ENCODE measurements at regions not wholly inside any gene's neighbourhood (a gene's known extent, or its start where the extent isn't known, plus 50 kb on each side); places are given as distances from the start of the nearest gene placed in this dataset.

DNA sequence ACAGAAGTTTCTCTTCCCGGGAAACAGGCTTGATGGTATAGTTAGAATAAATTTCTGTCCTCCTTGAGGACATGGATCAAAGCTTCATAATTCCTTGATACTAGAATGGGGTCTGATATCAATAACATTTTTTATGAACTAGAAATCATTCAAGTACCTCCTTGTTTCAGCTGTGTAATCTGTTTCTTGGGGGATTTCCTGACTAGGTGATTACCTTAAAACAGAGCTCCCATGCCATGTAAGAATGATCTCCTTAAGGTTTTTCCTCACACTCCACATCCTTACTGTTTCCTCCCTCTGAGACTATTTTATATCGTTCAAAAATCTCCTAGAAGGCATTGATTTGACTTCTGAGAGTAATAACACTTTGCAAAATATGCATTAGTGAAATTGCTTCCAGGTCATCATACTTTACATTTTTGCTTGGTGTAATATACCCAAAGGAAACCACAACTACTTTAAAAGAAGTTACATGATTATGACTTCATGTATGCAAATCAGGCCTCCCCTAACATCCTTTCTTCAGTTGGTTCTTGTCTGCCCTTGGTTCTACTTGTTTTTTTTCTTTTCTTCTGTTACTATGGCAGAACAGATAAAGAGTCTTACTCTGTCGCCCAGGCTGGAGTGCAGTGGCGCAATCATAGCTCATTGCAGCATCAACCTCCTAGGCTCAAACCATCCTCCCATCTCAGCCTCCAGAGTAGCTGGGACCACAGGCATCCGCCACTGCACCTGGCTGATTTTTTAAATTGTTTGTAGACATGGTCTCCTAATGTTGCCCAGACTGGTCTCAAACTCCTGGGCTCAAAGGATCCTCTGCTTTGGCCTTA lies 388.8 kb downstream of the ZFHX3 start:
- WGBS, 3 donors, result 86 to 91% (median 88%) methylated on average over 5 of the region's 5 CpGs
- no peaks in the 10 kb centered on the region for H3K27me3 ChIP-seq
- H3K36me3 ChIP-seq, result no peaks in the 10 kb centered on the region
- H3K4me1 ChIP-seq (ENCODE audit: insufficient read depth), result no peaks in the 10 kb centered on the region
- DNase-seq, result no peak
- TF ChIP-seq, protein P1, sequence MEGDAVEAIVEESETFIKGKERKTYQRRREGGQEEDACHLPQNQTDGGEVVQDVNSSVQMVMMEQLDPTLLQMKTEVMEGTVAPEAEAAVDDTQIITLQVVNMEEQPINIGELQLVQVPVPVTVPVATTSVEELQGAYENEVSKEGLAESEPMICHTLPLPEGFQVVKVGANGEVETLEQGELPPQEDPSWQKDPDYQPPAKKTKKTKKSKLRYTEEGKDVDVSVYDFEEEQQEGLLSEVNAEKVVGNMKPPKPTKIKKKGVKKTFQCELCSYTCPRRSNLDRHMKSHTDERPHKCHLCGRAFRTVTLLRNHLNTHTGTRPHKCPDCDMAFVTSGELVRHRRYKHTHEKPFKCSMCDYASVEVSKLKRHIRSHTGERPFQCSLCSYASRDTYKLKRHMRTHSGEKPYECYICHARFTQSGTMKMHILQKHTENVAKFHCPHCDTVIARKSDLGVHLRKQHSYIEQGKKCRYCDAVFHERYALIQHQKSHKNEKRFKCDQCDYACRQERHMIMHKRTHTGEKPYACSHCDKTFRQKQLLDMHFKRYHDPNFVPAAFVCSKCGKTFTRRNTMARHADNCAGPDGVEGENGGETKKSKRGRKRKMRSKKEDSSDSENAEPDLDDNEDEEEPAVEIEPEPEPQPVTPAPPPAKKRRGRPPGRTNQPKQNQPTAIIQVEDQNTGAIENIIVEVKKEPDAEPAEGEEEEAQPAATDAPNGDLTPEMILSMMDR (IDR thresholded peaks at IDR 0.05), result no peak
- TF ChIP-seq POLR2A (IDR thresholded peaks at IDR 0.05) (no peak), EP300 (IDR thresholded peaks at IDR 0.05) (no peak)
- intact Hi-C loops (cut with DNase I), result no loop called here
- no peak overlapping the region for H3K4me3 ChIP-seq
- H3K27ac ChIP-seq, result no peak overlapping the region
- no peaks in the 10 kb centered on the region for H3K9me3 ChIP-seq

DNA sequence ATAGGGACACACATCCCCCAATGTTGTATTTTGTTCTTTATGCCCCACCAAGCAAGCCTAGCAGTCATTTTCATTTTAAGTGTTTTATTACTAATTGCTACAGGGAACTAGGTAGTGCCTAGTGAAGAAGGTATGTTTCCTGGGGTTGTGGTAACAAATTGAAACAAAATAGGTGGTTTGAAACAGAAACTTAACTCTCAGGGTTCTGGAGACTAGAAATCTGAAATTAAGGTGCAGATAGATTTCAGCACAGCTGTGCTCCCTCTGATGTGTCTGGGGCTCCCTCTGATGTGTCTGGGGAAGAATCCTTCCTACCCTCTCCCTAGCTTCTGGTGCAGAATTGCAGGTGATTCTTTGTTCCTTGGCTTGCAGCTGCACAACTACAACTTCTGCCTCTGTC lies 390.1 kb downstream of the ZFHX3 start:
- no peaks in the 10 kb centered on the region for H3K27me3 ChIP-seq
- H3K27ac ChIP-seq, result no peak overlapping the region
- H3K4me3 ChIP-seq, result no peak overlapping the region
- intact Hi-C loops (cut with DNase I), result no loop called here
- H3K4me1 ChIP-seq (ENCODE audit: insufficient read depth), result no peaks in the 10 kb centered on the region
- DNase-seq, result no peak
- no peaks in the 10 kb centered on the region for H3K36me3 ChIP-seq
- H3K9me3 ChIP-seq, result no peaks in the 10 kb centered on the region
- TF ChIP-seq POLR2A (IDR thresholded peaks at IDR 0.05) (no peak), EP300 (IDR thresholded peaks at IDR 0.05) (no peak)
- TF ChIP-seq, protein P1 (IDR thresholded peaks at IDR 0.05), result no peak

DNA sequence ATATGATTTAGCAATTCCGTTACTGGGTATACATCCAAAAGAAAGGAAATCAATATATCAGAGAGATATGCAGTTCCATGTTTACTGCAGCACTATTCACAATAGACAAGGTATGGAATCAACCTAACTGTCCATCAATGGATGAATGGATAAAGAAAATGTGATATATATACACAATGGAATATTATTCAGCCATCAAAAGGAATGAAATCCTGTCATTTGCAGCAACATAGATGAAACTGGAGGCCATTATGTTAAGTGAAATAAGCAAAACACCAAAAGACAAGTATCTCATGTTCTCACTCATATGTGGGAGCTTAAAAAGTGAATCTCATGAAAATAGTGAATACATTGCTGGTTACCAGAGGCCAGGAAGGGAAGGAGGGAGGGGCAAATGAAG lies 390.8 kb downstream of the ZFHX3 start:
- DNase-seq, result no peak
- no peak overlapping the region for H3K4me3 ChIP-seq
- H3K9me3 ChIP-seq, result no peaks in the 10 kb centered on the region
- no peak overlapping the region for H3K27ac ChIP-seq
- intact Hi-C loops (cut with DNase I), result no loop called here
- WGBS, 3 donors, result 93 to 98% (median 97%) methylated on average over 1 of the region's 1 CpG
- H3K27me3 ChIP-seq, result no peaks in the 10 kb centered on the region
- TF ChIP-seq, protein P1 (IDR thresholded peaks at IDR 0.05), result no peak
- no peak for TF ChIP-seq EP300 (IDR thresholded peaks at IDR 0.05)
- TF ChIP-seq POLR2A (IDR thresholded peaks at IDR 0.05), result no peak
- H3K36me3 ChIP-seq, result no peaks in the 10 kb centered on the region
- no peaks in the 10 kb centered on the region for H3K4me1 ChIP-seq (ENCODE audit: insufficient read depth)

DNA sequence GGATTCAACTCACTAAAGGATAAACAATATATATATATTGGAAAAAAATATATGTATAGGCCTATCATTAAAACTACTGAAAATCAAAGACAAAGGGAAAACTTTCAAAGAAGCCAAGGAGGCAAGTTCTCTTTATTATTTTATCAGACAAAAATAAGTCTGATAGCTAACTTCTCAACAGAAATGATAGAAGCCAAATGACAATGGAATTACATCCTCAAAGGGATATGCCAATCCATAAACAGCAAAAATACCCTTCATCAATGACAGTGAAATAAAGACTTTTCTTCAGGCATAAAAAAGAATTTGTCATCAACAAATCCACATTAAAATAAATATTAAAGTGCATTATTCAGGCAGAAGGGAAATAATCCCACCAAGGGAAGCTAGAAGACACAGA lies 393.4 kb downstream of the ZFHX3 start:
- Histone ChIP-seq H3K9me3 (no peaks in the 10 kb centered on the region), H3K4me1 (ENCODE audit: insufficient read depth) (no peaks in the 10 kb centered on the region), H3K27ac (no peak overlapping the region), H3K4me3 (no peak overlapping the region), H3K27me3 (no peaks in the 10 kb centered on the region), H3K36me3 (no peaks in the 10 kb centered on the region)
- no peak for DNase-seq
- intact Hi-C loops (cut with DNase I), result no loop called here
- TF ChIP-seq, protein P1 (IDR thresholded peaks at IDR 0.05), result no peak
- no peak for TF ChIP-seq EP300 (IDR thresholded peaks at IDR 0.05)
- no peak for TF ChIP-seq POLR2A (IDR thresholded peaks at IDR 0.05)
